C4-2B (cell line): ENCODE measurements at regions not wholly inside any gene's neighbourhood (a gene's known extent, or its start where the extent isn't known, plus 50 kb on each side); places are given as distances from the start of the nearest gene placed in this dataset.

Experiments used
- H3K27ac ChIP-seq: fragments of 450-650 bp; 2 replicates; pipeline ENCODE4 v1.5.1; 2017
- ZFX ChIP-seq: fragments of 450-650 bp; IDR thresholded peaks from 2 replicates; pipeline ENCODE4 v1.6.1; 2017
- TF ChIP-seq, protein P1 (sequence below): fragments of 450-650 bp; conservative IDR thresholded peaks from 2 replicates; pipeline ENCODE4 v1.5.1; 2017; ENCODE audit warnings: mild to moderate bottlenecking

DNA sequence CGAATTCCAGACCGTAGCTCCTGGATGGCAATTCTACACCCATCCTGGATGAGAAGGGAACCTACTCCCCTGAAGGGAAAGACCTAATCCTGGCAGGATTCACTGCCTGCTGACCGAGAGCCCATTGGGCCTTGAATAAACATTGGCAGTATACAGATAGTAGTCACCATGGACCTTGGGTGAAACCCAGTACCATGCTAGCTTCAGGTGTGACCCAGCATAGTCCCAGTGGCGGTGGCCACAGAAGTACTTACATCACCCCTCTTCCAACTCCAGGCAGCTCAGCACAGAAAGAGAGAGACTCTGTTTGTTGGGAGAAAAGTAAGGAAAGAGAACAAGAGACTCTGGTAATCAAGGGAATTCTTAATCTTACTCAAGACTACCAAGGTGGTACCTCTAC, 97.2 kb upstream of the SLC13A1 start:
- no peak overlapping the region for H3K27ac ChIP-seq
- TF ChIP-seq, protein P1, sequence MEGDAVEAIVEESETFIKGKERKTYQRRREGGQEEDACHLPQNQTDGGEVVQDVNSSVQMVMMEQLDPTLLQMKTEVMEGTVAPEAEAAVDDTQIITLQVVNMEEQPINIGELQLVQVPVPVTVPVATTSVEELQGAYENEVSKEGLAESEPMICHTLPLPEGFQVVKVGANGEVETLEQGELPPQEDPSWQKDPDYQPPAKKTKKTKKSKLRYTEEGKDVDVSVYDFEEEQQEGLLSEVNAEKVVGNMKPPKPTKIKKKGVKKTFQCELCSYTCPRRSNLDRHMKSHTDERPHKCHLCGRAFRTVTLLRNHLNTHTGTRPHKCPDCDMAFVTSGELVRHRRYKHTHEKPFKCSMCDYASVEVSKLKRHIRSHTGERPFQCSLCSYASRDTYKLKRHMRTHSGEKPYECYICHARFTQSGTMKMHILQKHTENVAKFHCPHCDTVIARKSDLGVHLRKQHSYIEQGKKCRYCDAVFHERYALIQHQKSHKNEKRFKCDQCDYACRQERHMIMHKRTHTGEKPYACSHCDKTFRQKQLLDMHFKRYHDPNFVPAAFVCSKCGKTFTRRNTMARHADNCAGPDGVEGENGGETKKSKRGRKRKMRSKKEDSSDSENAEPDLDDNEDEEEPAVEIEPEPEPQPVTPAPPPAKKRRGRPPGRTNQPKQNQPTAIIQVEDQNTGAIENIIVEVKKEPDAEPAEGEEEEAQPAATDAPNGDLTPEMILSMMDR: no peak
- TF ChIP-seq ZFX: no peak

DNA sequence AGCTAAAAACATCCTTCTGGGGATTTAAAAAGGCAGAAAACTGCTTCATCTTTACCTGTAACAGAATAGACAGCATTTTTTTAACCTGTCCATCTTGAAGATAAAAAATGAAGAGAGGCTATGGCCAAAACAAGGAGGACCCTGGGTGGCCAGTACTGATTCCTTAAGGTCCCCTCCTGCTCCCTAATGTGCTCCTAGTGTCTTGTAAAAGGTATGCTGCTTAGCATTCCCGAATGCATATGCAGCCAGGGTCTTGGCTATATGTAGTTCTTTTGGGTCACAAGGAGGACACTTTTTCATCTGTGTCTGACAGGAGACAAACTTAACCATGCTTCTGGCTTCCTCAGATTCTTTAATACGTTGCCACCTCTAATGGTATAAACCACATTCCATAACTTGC, 93.9 kb upstream of the SLC13A1 start:
- no peak overlapping the region for H3K27ac ChIP-seq
- no peak for TF ChIP-seq ZFX
- TF ChIP-seq, protein P1: no peak

DNA sequence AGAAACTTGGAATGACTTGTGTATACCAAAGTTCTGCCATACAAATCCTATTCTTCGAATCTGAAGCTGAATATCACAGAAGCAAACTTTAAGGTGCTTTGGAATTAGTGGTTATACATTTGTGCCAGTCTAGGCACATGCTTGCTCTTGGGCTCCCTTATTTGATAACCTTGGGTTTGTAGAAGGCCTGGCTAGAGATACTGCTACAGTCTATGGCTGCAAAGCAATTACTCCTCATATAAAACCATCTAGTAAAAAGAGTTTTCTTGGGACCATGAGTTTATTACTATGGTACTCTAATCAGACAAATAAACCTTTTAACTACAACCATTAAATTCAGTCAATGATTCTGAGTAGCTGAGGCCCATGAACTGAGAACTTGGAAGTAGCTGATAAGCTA, 92.5 kb upstream of the SLC13A1 start:
- H3K27ac ChIP-seq: no peak overlapping the region
- no peak for TF ChIP-seq ZFX
- TF ChIP-seq, protein P1: no peak

DNA sequence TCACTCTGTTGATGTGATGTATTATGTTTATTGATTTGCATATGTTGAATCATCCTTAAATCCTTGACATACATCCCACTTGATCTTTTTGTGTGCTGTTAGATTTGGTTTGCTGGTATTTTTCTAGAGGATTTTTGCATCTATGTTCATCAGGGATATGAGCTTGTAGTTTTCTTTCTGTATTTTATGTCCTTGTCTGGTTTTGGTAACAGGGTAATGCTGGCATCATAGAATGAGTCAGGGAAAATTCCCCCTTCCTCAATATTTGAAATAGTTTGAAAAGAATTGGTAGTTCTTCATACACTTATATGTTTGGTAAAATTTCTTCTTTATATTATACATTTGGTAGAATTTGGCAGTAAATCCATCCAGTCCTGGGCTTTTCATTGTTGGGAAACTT, 89.4 kb upstream of the SLC13A1 start:
- TF ChIP-seq, protein P1: no peak
- TF ChIP-seq ZFX: no peak
- no peak overlapping the region for H3K27ac ChIP-seq

DNA sequence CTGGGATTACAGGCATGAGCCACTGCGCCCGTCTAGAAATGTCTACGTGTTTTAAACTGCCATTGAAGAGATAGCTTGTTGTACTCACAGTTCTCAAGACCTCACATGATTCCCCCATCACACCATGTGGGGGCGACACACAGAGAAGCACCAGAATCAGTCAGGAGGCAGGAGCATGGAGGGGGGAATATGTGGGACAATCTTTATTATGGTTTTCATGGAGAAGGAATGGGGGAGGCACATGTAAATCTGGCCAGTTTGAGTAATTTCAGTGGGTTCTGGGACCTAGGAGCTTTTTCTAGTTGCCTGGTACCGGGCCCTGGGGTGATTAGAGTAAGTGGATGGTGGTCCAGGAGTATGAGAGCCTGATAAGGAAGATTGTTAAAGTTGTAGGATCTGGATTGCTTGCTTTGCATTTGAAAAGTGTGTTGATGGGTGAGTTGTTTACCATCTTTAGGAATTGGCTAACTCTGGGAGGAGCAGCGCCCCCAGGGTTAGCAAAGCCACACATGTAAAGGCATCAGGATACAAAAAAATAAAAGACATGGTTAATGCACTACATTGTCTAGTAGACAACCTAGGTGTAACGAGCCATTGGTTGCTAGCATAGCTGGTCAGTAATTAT, 85.4 kb upstream of the SLC13A1 start:
- TF ChIP-seq, protein P1: peak; percentile 20
- no peak for TF ChIP-seq ZFX
- no peak overlapping the region for H3K27ac ChIP-seq

DNA sequence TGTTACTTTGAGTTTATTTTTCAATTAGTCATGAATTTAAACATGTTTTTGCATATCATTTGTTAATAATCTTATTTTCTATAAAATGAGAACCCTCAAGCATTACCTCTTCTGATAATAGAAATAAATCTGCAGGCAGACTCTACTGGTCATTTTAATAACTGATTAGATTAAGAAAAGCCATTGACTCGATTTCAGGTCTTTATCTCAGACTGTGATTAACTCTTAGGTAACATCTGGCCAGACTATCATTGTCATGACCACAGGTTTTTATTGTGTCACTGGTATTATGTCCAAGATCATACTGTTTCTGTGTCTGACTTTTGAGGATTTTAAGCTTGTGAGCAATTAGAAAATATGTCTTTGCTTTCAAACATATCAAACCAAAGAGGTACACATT, 83.6 kb upstream of the SLC13A1 start:
- no peak overlapping the region for H3K27ac ChIP-seq
- TF ChIP-seq, protein P1: no peak
- TF ChIP-seq ZFX: no peak

DNA sequence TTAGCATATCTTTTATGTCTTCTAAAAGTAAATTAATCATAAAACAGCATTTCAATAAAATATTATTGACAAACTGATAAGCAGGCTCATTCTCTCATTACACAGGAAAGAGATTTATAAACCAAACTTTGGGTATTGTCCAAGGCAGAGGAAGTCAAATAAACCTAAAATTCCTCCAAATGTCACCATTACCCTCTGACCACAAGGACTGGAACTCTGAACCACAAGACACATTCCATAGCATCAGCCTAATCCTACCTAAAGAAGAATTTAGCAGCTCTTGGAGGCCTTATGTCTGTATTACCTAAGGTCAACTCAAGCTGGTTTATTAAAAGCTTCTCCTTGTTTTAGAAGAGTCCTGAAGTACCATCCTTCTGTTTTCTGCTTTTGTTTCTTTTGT, 82.4 kb upstream of the SLC13A1 start:
- TF ChIP-seq ZFX: no peak
- TF ChIP-seq, protein P1: no peak
- no peak overlapping the region for H3K27ac ChIP-seq
